AG04450 (cell line): ENCODE measurements at regions not wholly inside any gene's neighbourhood (a gene's known extent, or its start where the extent isn't known, plus 50 kb on each side); places are given as distances from the start of the nearest gene placed in this dataset.

Experiments used
- CTCF ChIA-PET: fragments of 300-600, 350-600 bp; formaldehyde crosslinking; extraction: SDS; loops from one replicate; lab custom pipeline; 2022; ENCODE audit warnings: antibody characterized with exemption, inconsistent platforms; lab: Charles Lee
- POLR2A ChIA-PET: fragments of 350-600 bp; formaldehyde crosslinking; extraction: SDS; loops from one replicate; lab custom pipeline; 2021; ENCODE audit warnings: antibody characterized with exemption, inconsistent platforms; lab: Yijun Ruan, JAX
- DNase-seq: peaks from one replicate; pipeline ENCODE4 v3.0.0-alpha.2; 2011; ENCODE audit warnings: low read depth, low spot score
- H3K27ac ChIP-seq: one replicate; pipeline ENCODE4 v1.5.1; 2012; ENCODE audit warnings: low read depth, low read length, control low read depth
- H3K27me3 ChIP-seq: one replicate; pipeline ENCODE4 v1.6.0; 2012; ENCODE audit warnings: low read length; ENCODE audit not compliant: control insufficient read depth, insufficient read depth
- H3K4me3 ChIP-seq: 2 replicates; pipeline ENCODE4 v1.5.1; 2011; ENCODE audit warnings: mild to moderate bottlenecking, low read depth, low read length, control low read depth
- H3K9me3 ChIP-seq: 2 replicates; pipeline ENCODE4 v1.5.1; 2012; ENCODE audit warnings: low read length; ENCODE audit not compliant: control insufficient read depth, insufficient read depth
- CTCF ChIP-seq: IDR thresholded peaks from 2 replicates; pipeline ENCODE4 v1.5.1; 2011; ENCODE audit warnings: low read depth, low read length, control low read depth, inconsistent platforms

GRCh38 chr5:129384736-129385135, 75.4 kb upstream of the ADAMTS19 start:
- H3K27me3 ChIP-seq, result no peaks in the 10 kb centered on the region
- ChIA-PET CTCF (interaction anchor here (1.4 kb wide), 1 partner anchor 15 kb away, joined by 5 read pairs; no protein-coding TSS in a partner anchor), POLR2A (no interaction called here)
- no peaks in the 10 kb centered on the region for H3K9me3 ChIP-seq
- no peak for TF ChIP-seq CTCF
- no peak for DNase-seq
- no peak overlapping the region for H3K4me3 ChIP-seq
- no peak overlapping the region for H3K27ac ChIP-seq

- no peak for TF ChIP-seq CTCF
- H3K27me3 ChIP-seq, result no peaks in the 10 kb centered on the region
- no peak overlapping the region for H3K27ac ChIP-seq
- ChIA-PET CTCF (interaction anchor here (0.7 kb wide), 1 partner anchor 481 kb away, joined by 3 read pairs; no protein-coding TSS in a partner anchor), POLR2A (no interaction called here)
- no peaks in the 10 kb centered on the region for H3K9me3 ChIP-seq
- no peak overlapping the region for H3K4me3 ChIP-seq
- no peak for DNase-seq
These were observed 72.2 kb upstream of the ADAMTS19 start for GRCh38 chr5:129387944-129388343.

GRCh38 chr5:129392681-129393080, 67.4 kb upstream of the ADAMTS19 start:
- TF ChIP-seq CTCF, result no peak
- no peaks in the 10 kb centered on the region for H3K9me3 ChIP-seq
- ChIA-PET CTCF (no interaction called here), POLR2A (no interaction called here)
- no peak overlapping the region for H3K27ac ChIP-seq
- no peak overlapping the region for H3K4me3 ChIP-seq
- DNase-seq, result no peak
- H3K27me3 ChIP-seq, result no peaks in the 10 kb centered on the region

GRCh38 chr5:129395247-129395646, 64.9 kb upstream of the ADAMTS19 start:
- CTCF ChIA-PET, result no interaction called here
- H3K4me3 ChIP-seq, result no peak overlapping the region
- H3K27me3 ChIP-seq, result no peaks in the 10 kb centered on the region
- TF ChIP-seq CTCF, result no peak
- H3K27ac ChIP-seq, result no peak overlapping the region
- POLR2A ChIA-PET, result no interaction called here
- H3K9me3 ChIP-seq, result no peaks in the 10 kb centered on the region
- no peak for DNase-seq

GRCh38 chr5:129398026-129398678, 61.9 kb upstream of the ADAMTS19 start:
- Histone ChIP-seq H3K27me3 (no peaks in the 10 kb centered on the region), H3K4me3 (no peak overlapping the region), H3K27ac (no peak overlapping the region), H3K9me3 (no peaks in the 10 kb centered on the region)
- DNase-seq, result no peak
- no peak for TF ChIP-seq CTCF
- ChIA-PET CTCF (no interaction called here), POLR2A (no interaction called here)
